COR-L47 (cell line): ENCODE measurements at regions not wholly inside any gene's neighbourhood (a gene's known extent, or its start where the extent isn't known, plus 50 kb on each side); places are given as distances from the start of the nearest gene placed in this dataset.
"Not testable (repeated sequence)": the region's sequence is repeated elsewhere in the genome, so short reads cannot be mapped to it uniquely, and the experiment has no call there.

Source experiments
- DNase-seq: peaks from one replicate; lab custom pipeline; 2025; lab: John Stamatoyannopoulos, UW

DNA sequence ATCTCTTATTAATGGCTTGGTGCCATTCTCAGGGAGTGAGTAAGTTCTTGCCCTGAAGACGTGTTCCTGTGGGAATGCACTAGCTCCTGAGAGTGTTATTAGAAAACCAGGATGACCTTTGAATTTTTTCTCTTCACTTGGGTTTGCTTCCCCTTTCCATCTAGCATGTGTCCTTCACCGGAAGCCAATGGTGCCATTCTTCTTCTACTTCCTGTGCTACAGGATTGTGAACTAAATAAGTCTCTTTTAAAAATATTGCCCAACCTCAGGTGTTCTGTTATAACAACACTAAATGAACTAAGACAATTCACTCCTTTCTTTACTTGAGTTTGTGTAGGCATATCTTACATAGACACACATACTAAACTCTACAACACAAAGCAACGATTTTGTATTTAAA is 447.0 kb downstream of the SOX11 start:
- no peak for DNase-seq

- DNase-seq: no peak
Observed at GRCh38 chr2:6139916-6140315, 447.7 kb downstream of the SOX11 start.

- DNase-seq: no peak
Observed at GRCh38 chr2:6140509-6140908, 448.3 kb downstream of the SOX11 start.

DNA sequence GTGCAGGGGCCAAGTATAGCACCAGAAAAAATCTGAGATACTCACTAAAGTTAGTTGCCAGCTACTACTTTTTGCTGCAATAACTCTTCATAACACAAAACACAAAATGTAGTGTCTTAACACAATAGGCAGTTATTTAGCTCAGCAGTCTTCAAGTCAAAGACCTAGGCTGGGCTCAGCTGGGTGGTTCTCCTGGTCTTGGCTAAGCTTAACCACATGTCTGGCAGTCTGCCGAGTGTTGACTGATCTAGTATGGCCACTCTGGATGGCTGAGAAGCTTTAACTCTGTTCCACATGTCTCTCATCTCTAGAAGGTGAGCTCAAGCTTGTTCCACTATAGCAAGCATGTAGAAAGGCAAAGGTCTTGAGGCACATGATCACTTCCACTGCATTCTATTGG is 451.6 kb downstream of the SOX11 start:
- no peak for DNase-seq

DNA sequence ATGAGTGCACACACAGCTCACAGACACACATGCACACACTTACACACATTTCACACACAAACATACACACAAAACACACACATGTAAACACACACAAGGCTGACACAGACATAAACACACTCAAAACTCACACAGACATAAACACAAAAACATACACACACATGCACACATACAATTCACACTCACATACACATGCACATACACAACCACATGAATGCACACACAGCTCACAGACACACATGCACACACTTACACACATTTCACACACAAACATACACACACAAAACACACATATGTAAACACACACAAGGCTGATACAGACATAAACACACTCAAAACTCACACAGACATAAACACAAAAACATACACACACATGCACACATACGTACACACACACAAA is 455.0 kb downstream of the SOX11 start:
- not testable (repeated sequence) for DNase-seq

GRCh38 chr2:6148882-6149281 is 456.7 kb downstream of the SOX11 start:
- no peak for DNase-seq

DNA sequence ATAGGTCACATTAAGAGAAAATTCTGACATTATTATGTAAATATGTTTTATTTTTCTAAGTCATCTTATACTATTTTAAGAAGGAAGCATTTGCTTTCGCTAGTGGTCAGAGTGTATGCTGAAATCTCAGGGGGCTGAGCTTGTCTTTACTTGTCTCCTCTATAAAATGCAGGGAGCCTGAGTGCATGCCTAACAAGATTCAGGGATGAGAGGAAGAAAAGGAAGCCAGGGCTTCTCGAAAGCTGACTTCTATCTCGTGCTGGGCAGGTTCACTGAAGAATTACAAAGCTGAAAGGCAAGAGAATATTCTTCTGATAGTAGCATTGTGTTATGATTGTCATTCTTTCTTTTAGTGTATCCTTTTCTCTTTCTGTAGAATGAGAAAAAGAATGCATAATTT is 467.4 kb downstream of the SOX11 start:
- DNase-seq: no peak

- no peak for DNase-seq
Observed at GRCh38 chr2:6163932-6164331, 471.7 kb downstream of the SOX11 start.

- DNase-seq: no peak
Observed at GRCh38 chr2:6164986-6165747, 473.0 kb downstream of the SOX11 start.

- DNase-seq: no peak
Observed at GRCh38 chr2:6167592-6168138, 475.5 kb downstream of the SOX11 start.

DNA sequence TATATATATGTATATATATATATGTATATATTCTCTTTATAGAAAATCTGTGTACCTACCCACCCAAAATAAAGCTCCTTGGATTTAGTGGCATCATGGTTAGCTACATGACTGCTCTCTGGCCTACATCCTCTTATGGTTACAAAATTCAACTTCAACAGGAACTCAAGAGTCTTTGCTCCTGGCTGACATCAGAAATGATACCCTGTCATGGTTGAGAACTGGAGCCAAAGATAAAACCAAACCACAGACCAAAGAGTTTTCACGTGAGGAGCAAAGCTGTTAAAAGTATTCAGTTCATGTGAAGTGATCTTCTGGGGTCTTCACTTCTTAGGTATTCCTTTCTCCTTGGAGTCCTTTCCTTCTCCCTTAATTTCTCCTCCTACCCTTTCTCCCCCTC is 476.3 kb downstream of the SOX11 start:
- DNase-seq: no peak

DNA sequence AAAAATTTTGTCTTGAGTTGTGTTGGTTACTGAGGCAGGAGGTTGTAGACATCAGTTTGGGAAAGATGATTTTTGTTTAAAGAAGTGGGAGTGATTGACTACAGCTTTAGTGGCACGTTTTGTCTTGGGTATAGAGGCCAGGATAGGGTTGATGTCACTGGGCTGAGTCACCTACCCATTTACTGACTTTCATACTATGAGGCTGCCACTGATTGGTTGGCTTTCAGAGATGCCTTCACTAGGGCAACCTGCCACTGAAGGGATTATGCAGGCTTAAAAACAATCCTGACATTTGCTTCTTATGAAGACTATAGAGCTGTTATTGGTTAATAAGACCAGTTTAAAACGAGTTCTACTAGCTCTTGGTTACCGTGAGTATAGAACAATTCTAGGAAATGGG is 479.1 kb downstream of the SOX11 start:
- no peak for DNase-seq

- no peak for DNase-seq
Observed at GRCh38 chr2:6177811-6178210, 485.6 kb downstream of the SOX11 start.

- no peak for DNase-seq
Observed at GRCh38 chr2:6181525-6181924, 489.3 kb downstream of the SOX11 start.

- no peak for DNase-seq
Observed at GRCh38 chr2:6181926-6182325, 489.7 kb downstream of the SOX11 start.

GRCh38 chr2:6183226-6183625 is 491.0 kb downstream of the SOX11 start:
- DNase-seq: no peak

DNA sequence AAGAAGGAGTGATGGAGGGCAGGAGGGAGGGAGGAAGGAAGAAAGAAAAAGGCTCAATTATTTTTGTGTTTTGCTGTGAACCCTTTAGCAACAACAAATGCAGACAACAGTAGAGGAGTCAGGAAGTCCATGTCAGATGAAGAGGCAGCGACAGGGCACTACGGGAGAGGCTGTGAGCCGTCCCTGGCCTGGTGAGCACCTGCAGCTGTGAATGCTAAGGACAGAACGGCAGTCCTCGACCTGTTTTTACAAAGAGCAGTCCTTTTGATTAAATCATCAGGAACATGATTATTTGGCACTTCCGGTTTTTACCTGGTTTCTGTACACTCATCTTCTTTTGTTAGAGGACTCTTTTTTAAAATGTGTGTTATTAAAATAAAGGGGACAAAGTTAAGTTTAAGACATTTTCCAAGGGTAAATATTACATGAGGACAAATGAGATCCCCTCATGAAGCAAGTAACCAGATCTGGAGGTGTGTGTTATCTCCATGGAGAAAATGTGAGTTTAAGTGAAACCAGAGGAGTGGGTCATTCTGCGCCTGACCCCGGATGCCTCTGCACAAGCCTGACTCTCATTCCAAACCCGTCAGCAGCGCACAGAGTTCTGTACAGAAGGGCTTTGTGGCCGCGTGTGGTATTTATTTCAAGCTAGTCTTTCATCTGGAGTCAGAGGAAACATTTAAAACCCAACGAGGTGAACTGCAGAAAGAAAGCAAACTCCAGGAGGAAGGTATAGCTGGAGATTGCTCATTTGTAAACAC is 492.5 kb downstream of the SOX11 start:
- no peak for DNase-seq

GRCh38 chr2:6186332-6187151 is 494.4 kb downstream of the SOX11 start:
- DNase-seq: no peak

DNA sequence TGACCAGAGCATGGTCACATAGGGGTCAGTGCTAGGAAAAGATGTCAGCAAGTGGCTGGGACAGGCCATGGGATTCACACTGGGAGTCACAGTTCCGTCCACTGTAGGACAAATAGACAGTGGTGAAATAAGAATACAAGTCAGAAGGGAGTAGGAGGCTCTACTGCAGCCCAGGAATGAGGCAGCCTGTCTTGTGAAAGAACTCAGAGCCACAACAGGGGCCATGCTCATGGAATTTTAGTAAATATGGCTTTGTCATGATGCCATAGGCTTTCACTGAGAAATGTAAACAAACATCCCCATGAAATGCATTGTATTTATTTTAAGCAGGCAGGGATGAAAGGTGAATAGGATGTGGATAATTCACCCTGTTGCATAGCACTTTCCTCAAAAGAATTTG is 504.3 kb downstream of the SOX11 start:
- DNase-seq: no peak

DNA sequence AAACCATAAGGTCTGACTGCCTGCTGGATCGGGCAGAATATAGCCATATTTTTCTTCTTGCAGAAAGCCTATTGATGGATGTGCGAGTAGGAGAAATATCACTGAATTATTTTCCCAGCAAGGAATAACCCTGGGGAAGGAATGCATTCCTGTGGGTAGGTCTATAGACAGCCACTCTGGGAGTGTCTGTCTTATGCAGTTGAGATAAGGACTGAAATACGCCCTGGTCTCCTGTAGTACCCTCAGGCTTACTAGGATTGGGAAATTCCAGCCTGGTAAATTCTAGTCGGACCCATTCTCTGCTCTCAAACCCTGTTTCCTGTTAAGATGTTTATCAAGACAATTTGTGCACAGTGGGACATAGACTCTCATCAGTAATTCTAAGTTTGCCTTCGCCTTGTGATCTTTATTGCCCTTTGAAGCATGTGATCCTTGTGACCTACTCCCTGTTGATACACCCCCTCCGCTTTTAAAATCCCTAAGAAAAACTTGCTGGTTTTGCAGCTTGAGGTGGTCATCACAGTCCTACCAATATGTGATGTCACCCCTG is 506.3 kb downstream of the SOX11 start:
- not testable (repeated sequence) for DNase-seq

DNA sequence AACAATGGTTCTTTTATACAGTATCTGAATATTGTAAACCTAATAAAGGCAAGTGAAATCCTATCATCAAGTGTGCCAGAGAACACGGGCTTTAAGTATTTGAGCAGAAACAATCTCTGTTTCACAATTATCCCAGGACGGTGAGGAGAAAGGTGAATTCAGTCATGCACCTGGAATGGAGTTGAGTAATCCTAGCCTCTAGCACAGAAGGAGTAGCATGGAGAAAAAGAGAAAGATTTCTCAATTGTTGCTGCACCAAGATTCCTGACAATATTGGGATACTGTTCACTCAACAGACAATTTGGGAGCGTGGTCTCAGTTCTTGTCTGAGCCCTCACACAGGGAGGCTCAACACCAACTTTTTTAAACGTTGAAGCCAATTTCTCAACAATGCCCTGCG is 510.6 kb downstream of the SOX11 start:
- no peak for DNase-seq

- DNase-seq: no peak
Observed at GRCh38 chr2:6203291-6203959, 511.2 kb downstream of the SOX11 start.
